ENCODE measurements at regions not wholly inside any gene's neighbourhood (a gene's known extent, or its start where the extent isn't known, plus 50 kb on each side); places are given as distances from the start of the nearest gene placed in this dataset.

DNA sequence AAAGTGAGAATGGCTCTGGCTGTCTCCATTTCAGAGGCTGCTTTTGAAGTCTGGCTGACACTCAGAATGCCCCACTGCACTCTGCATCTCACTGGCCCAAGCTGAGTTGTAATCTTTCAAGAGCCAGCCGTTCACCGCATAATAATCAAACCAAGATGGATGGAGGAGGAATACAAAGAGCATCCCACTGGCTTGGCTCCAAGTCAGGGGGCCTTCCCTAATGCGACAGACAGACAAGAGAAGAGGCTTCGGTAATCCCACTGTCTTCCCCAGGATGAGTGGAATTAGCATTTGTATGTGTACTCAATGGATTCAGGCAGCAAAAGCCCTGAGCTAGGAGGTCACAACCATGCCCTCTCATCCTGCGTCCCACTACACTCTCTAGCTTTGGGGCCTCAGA, 68.0 kb downstream of the CBLN1 start:
- no peak for TF ChIP-seq CTCF (IDR thresholded peaks at IDR 0.05)
- no peak for TF ChIP-seq POLR2A (IDR thresholded peaks at IDR 0.05)
- no peak for TF ChIP-seq POLR2AphosphoS5 (IDR thresholded peaks at IDR 0.05)
- TF ChIP-seq EP300 (IDR thresholded peaks at IDR 0.05), result no peak

Data from suprapubic skin (tissue), 4 donors.